ENCODE measurements at regions not wholly inside any gene's neighbourhood (a gene's known extent, or its start where the extent isn't known, plus 50 kb on each side); places are given as distances from the start of the nearest gene placed in this dataset.

- no peak for DNase-seq
Observed at GRCh38 chr22:22825213-22825593, 62.4 kb upstream of the IGLL5 start.

- no peak for DNase-seq
Observed at GRCh38 chr22:22827187-22827939, 60.3 kb upstream of the IGLL5 start.

DNA sequence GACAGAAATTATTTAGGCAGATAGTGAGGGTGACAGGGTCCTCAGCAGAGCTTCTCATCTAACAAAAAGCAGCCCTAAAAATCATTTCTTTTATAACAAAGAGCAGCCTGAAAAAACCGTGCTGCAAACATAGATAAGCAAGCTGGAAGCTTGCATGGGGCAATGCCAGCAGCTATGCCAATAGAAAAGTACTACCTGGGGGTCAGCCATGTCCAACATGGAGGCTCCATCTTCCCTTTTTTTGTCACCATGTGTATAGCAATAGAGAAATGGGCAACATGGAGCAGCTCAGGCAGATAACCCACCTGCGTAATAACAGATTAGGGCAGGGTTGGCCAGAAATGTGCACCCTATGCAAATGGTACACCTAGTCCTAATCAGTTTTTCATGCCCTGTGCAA lies 57.4 kb upstream of the IGLL5 start:
- no peak for DNase-seq

- DNase-seq, result no peak
Observed at GRCh38 chr22:22830957-22831688, 56.5 kb upstream of the IGLL5 start.

DNA sequence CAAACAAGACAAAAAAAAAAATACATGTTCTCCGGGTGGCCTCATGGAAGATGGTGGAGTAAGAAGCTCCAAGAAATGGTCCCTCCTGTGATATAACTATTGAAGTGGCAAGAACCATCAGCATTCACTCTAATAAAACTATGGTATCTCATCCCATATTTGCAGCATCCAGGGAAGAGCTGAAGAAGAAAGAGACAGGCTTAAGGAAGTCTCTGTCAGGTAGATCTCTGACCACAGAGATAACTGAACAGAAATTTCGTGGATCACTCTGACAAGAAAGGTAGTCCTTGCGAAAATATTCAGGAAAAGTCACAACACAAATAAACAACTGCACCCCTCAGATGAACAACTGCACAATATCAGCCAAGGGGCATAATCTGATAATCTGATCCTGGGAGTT lies 54.6 kb upstream of the IGLL5 start:
- no peak for DNase-seq

DNA sequence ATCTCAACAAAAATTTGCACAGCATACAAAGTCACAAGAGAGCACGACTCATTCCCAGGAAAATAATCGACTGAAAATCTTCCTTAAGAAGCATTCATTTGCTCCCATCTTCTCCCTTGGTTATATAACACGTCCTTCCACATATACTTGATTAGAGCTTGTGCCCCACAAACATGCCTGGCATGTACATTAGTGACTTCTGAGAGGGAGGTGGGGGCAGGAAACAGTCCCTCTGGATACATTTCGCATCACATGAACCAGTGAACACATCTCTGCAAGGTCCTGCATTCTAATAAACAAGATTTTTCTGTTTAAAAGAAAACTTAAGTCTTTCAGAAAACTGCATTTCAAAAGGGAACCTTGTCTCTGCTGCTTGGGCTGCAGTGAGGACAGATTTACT lies 54.1 kb upstream of the IGLL5 start:
- no peak for DNase-seq

DNA sequence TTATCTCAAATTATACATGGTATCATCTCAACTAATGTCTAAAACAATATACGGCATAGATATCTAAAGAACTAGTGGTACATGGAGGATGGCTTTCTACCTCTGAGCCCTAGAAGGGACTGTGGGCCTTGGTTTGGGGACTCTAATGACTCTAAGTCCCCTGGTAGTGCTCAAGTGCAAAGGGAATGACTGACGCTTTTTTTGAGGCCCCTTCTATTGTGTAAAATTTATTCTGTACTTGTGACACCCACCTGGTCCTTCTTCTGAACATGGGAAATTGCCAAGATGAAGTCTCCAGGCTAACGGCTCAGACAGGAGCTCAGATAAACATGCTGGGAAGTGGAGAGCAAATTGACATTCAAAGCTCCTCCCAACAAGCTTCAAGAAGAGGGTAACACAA lies 53.4 kb upstream of the IGLL5 start:
- no peak for DNase-seq

DNA sequence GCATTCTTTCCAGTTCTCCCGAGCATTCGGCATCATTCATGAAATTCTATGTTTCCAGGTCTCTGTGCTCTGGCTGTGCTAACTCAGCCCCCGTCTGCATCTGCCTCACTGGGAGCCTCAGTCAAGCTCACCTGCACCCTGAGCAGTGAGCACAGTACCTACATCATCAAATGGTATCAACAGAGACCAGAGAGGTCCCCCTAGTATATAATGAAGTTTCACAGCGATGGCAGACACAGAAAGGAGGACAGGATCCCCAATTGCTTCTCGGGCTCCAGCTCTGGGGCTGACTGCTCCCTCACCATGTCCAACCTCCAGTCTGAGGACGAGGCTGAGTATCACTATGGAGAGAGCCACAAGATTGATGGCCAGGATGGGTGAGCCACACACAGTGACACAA lies 52.8 kb upstream of the IGLL5 start:
- DNase-seq, result no peak

GRCh38 chr22:22835242-22835641 lies 52.4 kb upstream of the IGLL5 start:
- DNase-seq, result no peak

- DNase-seq, result no peak
Observed at GRCh38 chr22:22835771-22836291, 51.8 kb upstream of the IGLL5 start.

- no peak for DNase-seq
Observed at GRCh38 chr22:22836635-22837034, 51.0 kb upstream of the IGLL5 start.

All from HCEC 1CT (cell line).